ELR (cell line): ENCODE measurements at regions not wholly inside any gene's neighbourhood (a gene's known extent, or its start where the extent isn't known, plus 50 kb on each side); places are given as distances from the start of the nearest gene placed in this dataset.
"Not testable (repeated sequence)": the region's sequence is repeated elsewhere in the genome, so short reads cannot be mapped to it uniquely, and the experiment has no call there.

ENCODE experiments used
- DNase-seq: peaks from one replicate; pipeline ENCODE4 v3.0.0-alpha.2; 2015; ENCODE audit warnings: low read depth

GRCh38 chr6:85015396-85015990, 251.1 kb upstream of the TBX18 start:
- DNase-seq, result peak; percentile 61

- no peak for DNase-seq
Observed at GRCh38 chr6:85010865-85011264, 246.5 kb upstream of the TBX18 start.

GRCh38 chr6:85008296-85009009, 244.1 kb upstream of the TBX18 start:
- peak; percentile 32 for DNase-seq

GRCh38 chr6:85006362-85006761, 242.0 kb upstream of the TBX18 start:
- DNase-seq, result no peak

- no peak for DNase-seq
Observed at GRCh38 chr6:85005494-85005893, 241.1 kb upstream of the TBX18 start.

- DNase-seq, result no peak
Observed at GRCh38 chr6:85004361-85004995, 240.1 kb upstream of the TBX18 start.

GRCh38 chr6:85002847-85003246, 238.4 kb upstream of the TBX18 start:
- no peak for DNase-seq

GRCh38 chr6:85000001-85000400, 235.6 kb upstream of the TBX18 start:
- no peak for DNase-seq

GRCh38 chr6:84998223-84998622, 233.8 kb upstream of the TBX18 start:
- DNase-seq, result no peak

GRCh38 chr6:84988766-84989165, 224.4 kb upstream of the TBX18 start:
- DNase-seq, result not testable (repeated sequence)

GRCh38 chr6:84985490-84985889, 221.1 kb upstream of the TBX18 start:
- DNase-seq, result not testable (repeated sequence)

- peak; percentile 1 for DNase-seq
Observed at GRCh38 chr6:84979541-84979940, 215.1 kb upstream of the TBX18 start.

- no peak for DNase-seq
Observed at GRCh38 chr6:84977363-84977705, 212.9 kb upstream of the TBX18 start.

GRCh38 chr6:84976526-84977362, 212.3 kb upstream of the TBX18 start:
- DNase-seq, result no peak

GRCh38 chr6:84975316-84975715, 210.9 kb upstream of the TBX18 start:
- DNase-seq, result no peak

- no peak for DNase-seq
Observed at GRCh38 chr6:84973606-84974005, 209.2 kb upstream of the TBX18 start.

- no peak for DNase-seq
Observed at GRCh38 chr6:84967965-84968364, 203.6 kb upstream of the TBX18 start.

GRCh38 chr6:84967389-84967788, 203.0 kb upstream of the TBX18 start:
- peak; percentile 71 for DNase-seq

- DNase-seq, result no peak
Observed at GRCh38 chr6:84953111-84953755, 188.8 kb upstream of the TBX18 start.

- not testable (repeated sequence) for DNase-seq
Observed at GRCh38 chr6:84944926-84945325, 180.5 kb upstream of the TBX18 start.

GRCh38 chr6:84943905-84944304, 179.5 kb upstream of the TBX18 start:
- DNase-seq, result no peak

- DNase-seq, result not testable (repeated sequence)
Observed at GRCh38 chr6:84941609-84942008, 177.2 kb upstream of the TBX18 start.
